SH-SY5Y (cell line): ENCODE measurements at regions not wholly inside any gene's neighbourhood (a gene's known extent, or its start where the extent isn't known, plus 50 kb on each side); places are given as distances from the start of the nearest gene placed in this dataset.

Experiments
- GATA2 ChIP-seq: IDR thresholded peaks from 2 replicates; pipeline ENCODE4 v1.6.1; 2011; ENCODE audit warnings: mild to moderate bottlenecking, low read depth, low read length
- GATA3 ChIP-seq: IDR thresholded peaks from 2 replicates; pipeline ENCODE4 v1.6.1; 2011; ENCODE audit warnings: low read depth, mild to moderate bottlenecking, low read length, moderate library complexity

DNA sequence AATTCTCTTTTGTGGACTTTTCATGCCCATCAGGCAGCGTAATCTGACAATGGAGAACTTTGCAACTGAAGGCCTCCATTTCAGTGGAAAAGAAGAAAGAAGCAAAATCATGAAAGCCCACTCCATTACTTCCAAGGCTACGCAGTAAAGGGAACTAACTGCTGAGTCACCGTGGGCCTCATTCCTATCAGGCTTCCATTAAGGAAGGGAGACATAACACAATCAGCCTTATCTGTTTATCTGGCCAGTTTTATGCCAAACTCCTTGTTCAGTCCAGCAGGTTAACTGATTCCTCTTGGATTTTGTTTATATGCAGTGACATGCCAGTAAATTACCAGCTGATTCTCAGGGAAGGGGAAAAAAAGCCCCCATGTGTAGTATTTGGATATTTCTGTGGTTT is 56.8 kb upstream of the KATNAL1 start:
- TF ChIP-seq GATA3 (no peak), GATA2 (peak; percentile 73; the same call in 1 of the 2 replicates)
